CD4-positive, alpha-beta memory T cell (primary cell): ENCODE measurements at regions not wholly inside any gene's neighbourhood (a gene's known extent, or its start where the extent isn't known, plus 50 kb on each side); places are given as distances from the start of the nearest gene placed in this dataset.

Experiments
- CTCF ChIA-PET: fragments of 350-600 bp; sonication (Branson Sonifier 250); formaldehyde crosslinking; loops from one replicate; lab custom pipeline; 2021; ENCODE audit warnings: inconsistent platforms; ENCODE audit not compliant: partially characterized antibody; lab: Charles Lee
- POLR2A ChIA-PET: fragments of 350-600 bp; sonication (Branson Sonifier 250); formaldehyde crosslinking; loops from one replicate; lab custom pipeline; 2021; ENCODE audit not compliant: partially characterized antibody; lab: Charles Lee
- DNase-seq, 5 donors: peaks; one replicate each; pipeline versions ENCODE4 v3.0.0 to v3.0.0-alpha.2; 2020 to 2022; ENCODE audit warnings: mixed read lengths in 1 of 5
- H3K27ac ChIP-seq: one replicate; pipeline ENCODE4 v1.7.0; 2013; ENCODE audit warnings: low read depth, low read length
- H3K27me3 ChIP-seq: 2 replicates; pipeline ENCODE4 v1.7.0; 2013; ENCODE audit warnings: mild to moderate bottlenecking, low read length, moderate library complexity; ENCODE audit not compliant: insufficient read depth
- H3K36me3 ChIP-seq: 2 replicates; pipeline ENCODE4 v1.7.0; 2013; ENCODE audit warnings: mild to moderate bottlenecking, low read length, moderate library complexity; ENCODE audit not compliant: insufficient read depth
- H3K4me1 ChIP-seq: 2 replicates; pipeline ENCODE4 v1.7.0; 2013; ENCODE audit warnings: mild to moderate bottlenecking, low read length, moderate library complexity; ENCODE audit not compliant: insufficient read depth
- H3K4me3 ChIP-seq, 2 donors: one replicate each; pipeline ENCODE4 v1.7.0; 2013; ENCODE audit warnings: low read length in 2 of 2, mild to moderate bottlenecking in 1 of 2
- H3K9me3 ChIP-seq, 2 donors: one replicate each; pipeline ENCODE4 v1.7.0; 2013; ENCODE audit warnings: low read length in 2 of 2, control low read depth in 1 of 2; ENCODE audit not compliant: control insufficient read depth in 1 of 2
- H3K27ac Mint-ChIP-seq, 7 donors: one replicate each; pipeline ENCODE4 v1.8.0; 2020 to 2021; ENCODE audit warnings: mixed read lengths in 7 of 7, mild to moderate bottlenecking in 6 of 7, inconsistent platforms in 3 of 7, moderate library complexity in 3 of 7
- H3K27me3 Mint-ChIP-seq, 2 donors: one replicate each; pipeline ENCODE4 v1.8.0; 2020 to 2021; ENCODE audit warnings: mixed read lengths in 2 of 2
- H3K36me3 Mint-ChIP-seq, 2 donors: one replicate each; pipeline ENCODE4 v1.8.0; 2020 to 2021; ENCODE audit warnings: mixed read lengths in 2 of 2, inconsistent platforms in 1 of 2, mild to moderate bottlenecking in 1 of 2
- H3K4me1 Mint-ChIP-seq, 4 donors: one replicate each; pipeline ENCODE4 v1.8.0; 2020 to 2021; ENCODE audit warnings: mixed read lengths in 4 of 4, mild to moderate bottlenecking in 1 of 4
- H3K4me3 Mint-ChIP-seq, 8 donors: one replicate each; pipeline ENCODE4 v1.8.0; 2020 to 2021; ENCODE audit warnings: mixed read lengths in 8 of 8, mild to moderate bottlenecking in 7 of 8, moderate library complexity in 6 of 8, inconsistent platforms in 3 of 8
- H3K9me3 Mint-ChIP-seq, 8 donors: one replicate each; pipeline ENCODE4 v1.8.0; 2020 to 2021; ENCODE audit warnings: mixed read lengths in 8 of 8, mild to moderate bottlenecking in 5 of 8, inconsistent platforms in 3 of 8, moderate library complexity in 1 of 8
- intact Hi-C: fragments of 100-400 bp; cut with micrococcal nuclease; formaldehyde crosslinking; loops from one replicate; pipeline ENCODE4 v1.15.1; 2023

- H3K4me1 ChIP-seq = no peaks in the 10 kb centered on the region
- no peaks in the 10 kb centered on the region for H3K9me3 ChIP-seq
- no peak overlapping the region for H3K4me3 ChIP-seq
- Mint-ChIP-seq H3K4me1 (no peaks in the 10 kb centered on the region), H3K36me3 (peaks cover 5 to 31% of the 10 kb centered on the region in 2 donors), H3K9me3 (peaks cover 1 to 32% (median 23%) of the 10 kb centered on the region in 8 donors), H3K4me3 (no peak overlapping the region), H3K27me3 (no peaks in the 10 kb centered on the region), H3K27ac (no peak overlapping the region)
- DNase-seq = no peak
- no peaks in the 10 kb centered on the region for H3K27me3 ChIP-seq
- ChIA-PET CTCF (no interaction called here), POLR2A (no interaction called here)
- H3K36me3 ChIP-seq = no peaks in the 10 kb centered on the region
- no peak overlapping the region for H3K27ac ChIP-seq
- intact Hi-C loops = no loop called here
Observed at GRCh38 chr1:222920169-222920568, 105.3 kb downstream of the DISP1 start.

GRCh38 chr1:222921945-222922344 lies 107.1 kb downstream of the DISP1 start:
- no peak for DNase-seq
- Histone ChIP-seq H3K4me1 (no peaks in the 10 kb centered on the region), H3K27ac (no peak overlapping the region), H3K27me3 (no peaks in the 10 kb centered on the region), H3K36me3 (no peaks in the 10 kb centered on the region), H3K9me3 (no peaks in the 10 kb centered on the region), H3K4me3 (no peak overlapping the region)
- H3K4me3 Mint-ChIP-seq = no peak overlapping the region
- no peaks in the 10 kb centered on the region for H3K27me3 Mint-ChIP-seq
- H3K36me3 Mint-ChIP-seq = peaks cover 3 to 16% of the 10 kb centered on the region in 2 donors
- intact Hi-C loops = no loop called here
- POLR2A ChIA-PET = no interaction called here
- CTCF ChIA-PET = no interaction called here
- H3K9me3 Mint-ChIP-seq = peaks cover 0 to 17% (median 12%) of the 10 kb centered on the region in 8 donors
- no peak overlapping the region for H3K27ac Mint-ChIP-seq
- no peaks in the 10 kb centered on the region for H3K4me1 Mint-ChIP-seq

- H3K27me3 ChIP-seq = no peaks in the 10 kb centered on the region
- Mint-ChIP-seq H3K9me3 (peaks cover 0 to 3% (median 0%) of the 10 kb centered on the region in 8 donors), H3K4me1 (no peaks in the 10 kb centered on the region), H3K27me3 (no peaks in the 10 kb centered on the region), H3K36me3 (peaks cover 0 to under 1% of the 10 kb centered on the region in 2 donors), H3K27ac (no peak overlapping the region), H3K4me3 (no peak overlapping the region)
- DNase-seq = no peak
- H3K4me1 ChIP-seq = no peaks in the 10 kb centered on the region
- H3K36me3 ChIP-seq = no peaks in the 10 kb centered on the region
- H3K9me3 ChIP-seq = no peaks in the 10 kb centered on the region
- no peak overlapping the region for H3K4me3 ChIP-seq
- POLR2A ChIA-PET = no interaction called here
- CTCF ChIA-PET = no interaction called here
- H3K27ac ChIP-seq = no peak overlapping the region
- intact Hi-C loops = no loop called here
Observed at GRCh38 chr1:222923506-222923905, 108.7 kb downstream of the DISP1 start.

- DNase-seq = no peak
- Histone ChIP-seq H3K4me1 (no peaks in the 10 kb centered on the region), H3K36me3 (no peaks in the 10 kb centered on the region), H3K27me3 (no peaks in the 10 kb centered on the region), H3K9me3 (no peaks in the 10 kb centered on the region), H3K4me3 (no peak overlapping the region), H3K27ac (no peak overlapping the region)
- ChIA-PET CTCF (no interaction called here), POLR2A (no interaction called here)
- Mint-ChIP-seq H3K27me3 (no peaks in the 10 kb centered on the region), H3K9me3 (no peaks in the 10 kb centered on the region), H3K4me1 (no peaks in the 10 kb centered on the region), H3K27ac (no peak overlapping the region), H3K36me3 (no peaks in the 10 kb centered on the region), H3K4me3 (no peak overlapping the region)
- intact Hi-C loops = no loop called here
Observed at GRCh38 chr1:222924136-222924706, 109.4 kb downstream of the DISP1 start.

GRCh38 chr1:222926566-222926965 lies 111.7 kb downstream of the DISP1 start:
- ChIA-PET POLR2A (no interaction called here), CTCF (no interaction called here)
- Histone ChIP-seq H3K36me3 (no peaks in the 10 kb centered on the region), H3K4me1 (no peaks in the 10 kb centered on the region), H3K27ac (no peak overlapping the region), H3K27me3 (no peaks in the 10 kb centered on the region), H3K4me3 (no peak overlapping the region), H3K9me3 (no peaks in the 10 kb centered on the region)
- Mint-ChIP-seq H3K4me3 (no peak overlapping the region), H3K27ac (no peak overlapping the region), H3K9me3 (no peaks in the 10 kb centered on the region), H3K36me3 (no peaks in the 10 kb centered on the region), H3K4me1 (no peaks in the 10 kb centered on the region), H3K27me3 (no peaks in the 10 kb centered on the region)
- DNase-seq = no peak
- intact Hi-C loops = no loop called here

- H3K4me1 ChIP-seq = no peaks in the 10 kb centered on the region
Observed at GRCh38 chr1:222927031-222927430, 112.2 kb downstream of the DISP1 start.

GRCh38 chr1:222928212-222928611 lies 113.4 kb downstream of the DISP1 start:
- H3K36me3 ChIP-seq = no peaks in the 10 kb centered on the region
- ChIA-PET CTCF (no interaction called here), POLR2A (no interaction called here)
- H3K27ac ChIP-seq = no peak overlapping the region
- no peaks in the 10 kb centered on the region for H3K27me3 ChIP-seq
- H3K4me3 ChIP-seq = no peak overlapping the region
- Mint-ChIP-seq H3K27ac (no peak overlapping the region), H3K27me3 (no peaks in the 10 kb centered on the region), H3K9me3 (no peaks in the 10 kb centered on the region), H3K4me3 (no peak overlapping the region), H3K36me3 (no peaks in the 10 kb centered on the region), H3K4me1 (no peaks in the 10 kb centered on the region)
- intact Hi-C loops = no loop called here
- no peaks in the 10 kb centered on the region for H3K4me1 ChIP-seq
- no peak for DNase-seq
- no peaks in the 10 kb centered on the region for H3K9me3 ChIP-seq

More at GRCh38 chr1:222927031-222927430, 112.2 kb downstream of the DISP1 start:
- no peaks in the 10 kb centered on the region for H3K36me3 ChIP-seq
- H3K4me3 ChIP-seq = no peak overlapping the region
- H3K27ac ChIP-seq = no peak overlapping the region
- ChIA-PET POLR2A (no interaction called here), CTCF (no interaction called here)
- DNase-seq = no peak
- intact Hi-C loops = no loop called here
- no peaks in the 10 kb centered on the region for H3K27me3 Mint-ChIP-seq
- no peak overlapping the region for H3K27ac Mint-ChIP-seq
- no peak overlapping the region for H3K4me3 Mint-ChIP-seq
- H3K4me1 Mint-ChIP-seq = no peaks in the 10 kb centered on the region
- H3K36me3 Mint-ChIP-seq = no peaks in the 10 kb centered on the region
- no peaks in the 10 kb centered on the region for H3K9me3 Mint-ChIP-seq
- H3K27me3 ChIP-seq = no peaks in the 10 kb centered on the region
- H3K9me3 ChIP-seq = no peaks in the 10 kb centered on the region

- intact Hi-C loops = no loop called here
Observed at GRCh38 chr1:222930070-222930469, 115.2 kb downstream of the DISP1 start.

More at GRCh38 chr1:222930070-222930469, 115.2 kb downstream of the DISP1 start:
- no peak overlapping the region for H3K27ac ChIP-seq
- no peaks in the 10 kb centered on the region for H3K4me1 ChIP-seq
- H3K4me3 ChIP-seq = no peak overlapping the region
- Mint-ChIP-seq H3K4me3 (no peak overlapping the region), H3K4me1 (no peaks in the 10 kb centered on the region), H3K27me3 (no peaks in the 10 kb centered on the region), H3K9me3 (no peaks in the 10 kb centered on the region), H3K27ac (no peak overlapping the region), H3K36me3 (no peaks in the 10 kb centered on the region)
- H3K27me3 ChIP-seq = no peaks in the 10 kb centered on the region
- no peaks in the 10 kb centered on the region for H3K9me3 ChIP-seq
- ChIA-PET CTCF (interaction anchor here (0.5 kb wide), 1 partner anchor 16 kb away, joined by 3 read pairs; no protein-coding TSS in a partner anchor), POLR2A (no interaction called here)
- DNase-seq = no peak
- no peaks in the 10 kb centered on the region for H3K36me3 ChIP-seq
